ENCODE measurements at regions not wholly inside any gene's neighbourhood (a gene's known extent, or its start where the extent isn't known, plus 50 kb on each side); places are given as distances from the start of the nearest gene placed in this dataset.

- TF ChIP-seq CTCF (IDR thresholded peaks at IDR 0.05; ENCODE audit: borderline replicate concordance, insufficient read depth, low read depth, low read length), result no peak
- no peak overlapping the region for H3K4me3 ChIP-seq (ENCODE audit: low read depth, low read length)
Observed at GRCh38 chr5:18311266-18311665, 677.0 kb downstream of the TAF11L14 start.

GRCh38 chr5:18312016-18312415, 677.8 kb downstream of the TAF11L14 start:
- H3K4me3 ChIP-seq (ENCODE audit: low read depth, low read length), result no peak overlapping the region
- no peak for TF ChIP-seq CTCF (IDR thresholded peaks at IDR 0.05; ENCODE audit: borderline replicate concordance, insufficient read depth, low read depth, low read length)

DNA sequence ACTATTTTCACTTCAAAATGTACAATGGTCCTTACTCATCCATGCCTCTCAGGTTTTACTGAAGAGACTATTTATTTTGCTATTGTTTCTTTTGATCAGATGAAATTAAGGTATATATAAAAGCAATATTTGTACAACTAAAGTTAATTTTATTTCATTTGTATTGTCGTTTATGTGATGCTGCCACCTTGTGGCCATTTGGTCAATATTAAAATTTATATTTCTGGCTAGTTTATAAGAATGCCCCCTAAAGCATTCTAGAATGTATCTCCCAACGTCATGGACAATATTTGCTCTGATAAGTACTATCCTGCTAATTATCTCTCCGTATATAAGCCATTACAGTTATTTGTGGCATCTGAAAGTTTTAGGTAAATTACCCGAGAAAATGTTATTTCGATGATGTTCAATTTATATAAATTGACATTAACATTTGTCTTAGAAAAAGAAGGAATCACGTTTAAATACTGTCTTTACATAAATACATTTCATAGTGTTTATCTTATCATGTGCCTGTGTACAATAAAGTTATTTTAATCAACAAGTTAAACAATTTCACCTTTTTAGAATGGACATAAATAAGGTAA, 680.0 kb downstream of the TAF11L14 start:
- no peak for TF ChIP-seq CTCF (IDR thresholded peaks at IDR 0.05; ENCODE audit: borderline replicate concordance, insufficient read depth, low read depth, low read length)
- H3K4me3 ChIP-seq (ENCODE audit: low read depth, low read length), result no peak overlapping the region

GRCh38 chr5:18321262-18321942, 687.1 kb downstream of the TAF11L14 start:
- no peak overlapping the region for H3K4me3 ChIP-seq (ENCODE audit: low read depth, low read length)
- no peak for TF ChIP-seq CTCF (IDR thresholded peaks at IDR 0.05; ENCODE audit: borderline replicate concordance, insufficient read depth, low read depth, low read length)

DNA sequence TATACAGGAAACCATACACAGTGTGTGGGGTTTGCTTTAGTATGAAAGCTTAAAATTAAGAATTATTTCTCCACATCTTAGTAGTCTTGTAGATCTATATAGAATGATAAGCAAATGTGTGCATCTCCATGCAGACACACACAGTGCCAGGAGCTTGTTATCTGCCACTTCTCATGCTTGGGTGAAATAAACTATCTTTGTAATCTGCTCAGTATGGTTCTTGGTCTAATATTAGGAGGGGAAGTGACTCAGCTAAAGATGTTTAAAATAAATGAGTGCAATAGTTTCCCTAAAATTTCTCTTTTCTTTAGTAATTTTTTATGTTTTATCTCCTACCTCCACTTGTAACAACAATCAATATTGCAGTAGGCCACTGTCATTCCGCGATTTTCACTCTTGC, 689.6 kb downstream of the TAF11L14 start:
- no peak for TF ChIP-seq CTCF (IDR thresholded peaks at IDR 0.05; ENCODE audit: borderline replicate concordance, insufficient read depth, low read depth, low read length)
- no peak overlapping the region for H3K4me3 ChIP-seq (ENCODE audit: low read depth, low read length)

DNA sequence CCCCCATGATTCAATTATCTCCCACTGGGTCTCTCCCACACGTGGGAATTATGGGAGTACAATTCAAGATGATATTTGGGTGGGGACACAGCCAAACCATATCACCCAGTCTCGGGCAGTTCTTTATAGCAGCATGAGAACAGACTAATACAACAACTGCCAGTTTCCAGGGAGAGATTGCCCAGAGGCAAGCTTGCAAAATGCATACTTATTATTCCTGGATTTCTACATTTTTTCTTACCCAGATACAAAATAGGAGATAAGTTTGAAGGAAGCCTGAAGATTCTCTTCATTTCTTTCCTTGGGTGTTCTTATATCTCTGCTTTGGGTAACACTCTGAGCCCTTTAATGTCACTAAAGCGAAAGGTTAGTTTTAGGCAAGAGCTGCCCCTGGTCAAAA, 691.2 kb downstream of the TAF11L14 start:
- no peak for TF ChIP-seq CTCF (IDR thresholded peaks at IDR 0.05; ENCODE audit: borderline replicate concordance, insufficient read depth, low read depth, low read length)
- no peak overlapping the region for H3K4me3 ChIP-seq (ENCODE audit: low read depth, low read length)

DNA sequence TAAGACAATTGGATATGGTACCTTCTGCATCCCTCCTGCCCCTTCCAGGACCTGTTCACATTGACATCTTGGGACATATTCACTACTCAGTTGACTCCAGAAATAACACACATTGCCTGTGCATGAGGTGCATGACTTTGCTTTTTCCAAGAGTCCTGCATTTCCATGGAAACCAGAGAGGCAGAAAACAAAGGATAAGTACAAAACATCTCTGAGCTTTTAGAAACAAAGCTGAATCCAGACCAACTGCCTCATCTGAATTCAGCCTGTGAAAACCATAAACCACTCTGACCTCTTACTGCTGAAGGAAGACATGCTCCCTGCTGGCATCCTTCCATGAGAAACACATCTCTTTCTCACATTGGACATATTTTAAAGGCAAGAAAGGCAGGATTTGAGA, 695.1 kb downstream of the TAF11L14 start:
- no peak for TF ChIP-seq CTCF (IDR thresholded peaks at IDR 0.05; ENCODE audit: borderline replicate concordance, insufficient read depth, low read depth, low read length)
- no peak overlapping the region for H3K4me3 ChIP-seq (ENCODE audit: low read depth, low read length)

All from GM12875 (cell line).